Gastroesophageal sphincter (tissue), 4 donors: ENCODE measurements at regions not wholly inside any gene's neighbourhood (a gene's known extent, or its start where the extent isn't known, plus 50 kb on each side); places are given as distances from the start of the nearest gene placed in this dataset.

Experiments
- ATAC-seq: fragments of 150-250 bp; one replicate; pipeline ENCODE4 v1.9.1; 2016; ENCODE audit warnings: mild to moderate bottlenecking, moderate library complexity
- H3K27ac ChIP-seq, 4 donors: fragments of 200-600 bp; sonication (generic) in 3 of 4; 1 replicate in 3 of 4; 2 replicates in 1 of 4; pipeline ENCODE4 v1.5.1; 2016 to 2019
- H3K27me3 ChIP-seq: fragments of 200-600 bp; sonication (generic); one replicate; pipeline ENCODE4 v1.5.1; 2019
- H3K36me3 ChIP-seq, 2 donors: fragments of 200-600 bp; sonication (generic); one replicate each; pipeline ENCODE4 v1.5.1; 2019; ENCODE audit warnings: control low read depth in 1 of 2
- H3K4me1 ChIP-seq, 3 donors: fragments of 200-600 bp; sonication (generic); 1 replicate in 2 of 3; 2 replicates in 1 of 3; pipeline ENCODE4 v1.5.1; 2016 to 2019; ENCODE audit warnings: control low read depth in 2 of 3
- H3K4me3 ChIP-seq, 2 donors: fragments of 200-600 bp; sonication (generic); one replicate each; pipeline ENCODE4 v1.5.1; 2019; ENCODE audit warnings: mild to moderate bottlenecking in 1 of 2, moderate library complexity in 1 of 2
- H3K9me3 ChIP-seq, 3 donors: fragments of 200-600 bp; sonication (generic); one replicate each; pipeline ENCODE4 v1.5.1; 2017 to 2019; ENCODE audit warnings: control low read depth in 2 of 3
- EP300 ChIP-seq: sonication (generic); formaldehyde crosslinking; IDR thresholded peaks from one replicate; pipeline ENCODE4 v1.6.1; 2017; ENCODE audit warnings: antibody characterized with exemption, mild to moderate bottlenecking
- POLR2A ChIP-seq, 2 donors: fragments of 450-650 bp; IDR thresholded peaks; one replicate each; pipeline ENCODE4 v1.6.1; 2017; ENCODE audit warnings: antibody characterized with exemption in 2 of 2, mild to moderate bottlenecking in 2 of 2, moderate library complexity in 1 of 2
- POLR2AphosphoS5 ChIP-seq: sonication (generic); formaldehyde crosslinking; IDR thresholded peaks from one replicate; pipeline ENCODE4 v1.6.1; 2017; ENCODE audit warnings: antibody characterized with exemption
- WGBS, 2 donors: methylation state at CpG; one replicate each; pipeline ENCODE4 v1.1.5; 2018; ENCODE audit warnings: low coverage in 1 of 2; 5-methylcytosine and 5-hydroxymethylcytosine counted together
- TF ChIP-seq, protein P1 (sequence below), 4 experiments: fragments of 200-600 bp in 2 of 4; fragments of 450-650 bp in 2 of 4; sonication (generic) in 1 of 4; IDR thresholded peaks; one replicate each; pipeline ENCODE4 v1.5.1; 2017 to 2019; ENCODE audit warnings: antibody characterized with exemption in 4 of 4, mild to moderate bottlenecking in 2 of 4, moderate library complexity in 2 of 4

DNA sequence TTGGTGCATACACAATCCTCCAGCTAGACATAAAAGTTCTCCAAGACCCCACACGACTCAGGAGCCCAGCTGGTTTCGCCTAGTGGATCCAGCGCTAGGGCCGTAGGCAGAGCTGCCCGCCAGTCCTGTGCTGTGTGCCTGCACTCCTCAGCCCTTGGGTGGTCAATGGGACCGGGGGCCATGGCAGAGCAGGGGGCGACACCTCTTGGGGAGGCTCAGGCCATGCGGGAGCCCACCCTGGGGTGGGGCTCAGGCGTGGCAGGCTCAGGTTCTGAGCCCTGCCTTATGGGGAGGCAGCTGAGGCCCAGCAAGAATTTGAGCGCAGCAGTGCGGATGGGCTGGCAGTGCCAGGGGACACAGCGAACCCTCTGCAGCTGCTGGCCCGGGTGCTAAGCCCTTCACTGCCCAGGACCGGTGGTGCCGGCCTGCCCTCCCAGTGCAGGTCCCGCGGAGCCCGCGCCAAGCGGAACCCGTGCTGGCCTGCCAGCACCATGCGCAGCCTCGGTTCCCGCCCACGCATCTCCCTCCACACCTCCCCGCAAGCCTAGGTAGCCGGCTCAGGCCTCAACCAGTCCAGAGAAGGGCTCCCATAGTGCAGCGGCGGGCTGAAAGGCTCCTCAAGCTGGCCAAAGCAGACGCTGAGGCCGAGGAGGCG is 1566.6 kb upstream of the SLC39A10 start:
- WGBS, 2 donors: 82% methylated on average over 7 of the region's 32 CpGs; no CpG with 5 or more reads in 1 of the 2 donors
- Histone ChIP-seq H3K27ac (no peak overlapping the region), H3K9me3 (no peaks in the 10 kb centered on the region), H3K27me3 (no peaks in the 10 kb centered on the region), H3K36me3 (no peaks in the 10 kb centered on the region), H3K4me1 (no peaks in the 10 kb centered on the region), H3K4me3 (no peak overlapping the region)
- no peak for ATAC-seq
- TF ChIP-seq, protein P1, sequence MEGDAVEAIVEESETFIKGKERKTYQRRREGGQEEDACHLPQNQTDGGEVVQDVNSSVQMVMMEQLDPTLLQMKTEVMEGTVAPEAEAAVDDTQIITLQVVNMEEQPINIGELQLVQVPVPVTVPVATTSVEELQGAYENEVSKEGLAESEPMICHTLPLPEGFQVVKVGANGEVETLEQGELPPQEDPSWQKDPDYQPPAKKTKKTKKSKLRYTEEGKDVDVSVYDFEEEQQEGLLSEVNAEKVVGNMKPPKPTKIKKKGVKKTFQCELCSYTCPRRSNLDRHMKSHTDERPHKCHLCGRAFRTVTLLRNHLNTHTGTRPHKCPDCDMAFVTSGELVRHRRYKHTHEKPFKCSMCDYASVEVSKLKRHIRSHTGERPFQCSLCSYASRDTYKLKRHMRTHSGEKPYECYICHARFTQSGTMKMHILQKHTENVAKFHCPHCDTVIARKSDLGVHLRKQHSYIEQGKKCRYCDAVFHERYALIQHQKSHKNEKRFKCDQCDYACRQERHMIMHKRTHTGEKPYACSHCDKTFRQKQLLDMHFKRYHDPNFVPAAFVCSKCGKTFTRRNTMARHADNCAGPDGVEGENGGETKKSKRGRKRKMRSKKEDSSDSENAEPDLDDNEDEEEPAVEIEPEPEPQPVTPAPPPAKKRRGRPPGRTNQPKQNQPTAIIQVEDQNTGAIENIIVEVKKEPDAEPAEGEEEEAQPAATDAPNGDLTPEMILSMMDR (IDR thresholded peaks at IDR 0.05): no peak
- TF ChIP-seq EP300: no peak
- TF ChIP-seq POLR2A (IDR thresholded peaks at IDR 0.05): no peak
- no peak for TF ChIP-seq POLR2AphosphoS5

DNA sequence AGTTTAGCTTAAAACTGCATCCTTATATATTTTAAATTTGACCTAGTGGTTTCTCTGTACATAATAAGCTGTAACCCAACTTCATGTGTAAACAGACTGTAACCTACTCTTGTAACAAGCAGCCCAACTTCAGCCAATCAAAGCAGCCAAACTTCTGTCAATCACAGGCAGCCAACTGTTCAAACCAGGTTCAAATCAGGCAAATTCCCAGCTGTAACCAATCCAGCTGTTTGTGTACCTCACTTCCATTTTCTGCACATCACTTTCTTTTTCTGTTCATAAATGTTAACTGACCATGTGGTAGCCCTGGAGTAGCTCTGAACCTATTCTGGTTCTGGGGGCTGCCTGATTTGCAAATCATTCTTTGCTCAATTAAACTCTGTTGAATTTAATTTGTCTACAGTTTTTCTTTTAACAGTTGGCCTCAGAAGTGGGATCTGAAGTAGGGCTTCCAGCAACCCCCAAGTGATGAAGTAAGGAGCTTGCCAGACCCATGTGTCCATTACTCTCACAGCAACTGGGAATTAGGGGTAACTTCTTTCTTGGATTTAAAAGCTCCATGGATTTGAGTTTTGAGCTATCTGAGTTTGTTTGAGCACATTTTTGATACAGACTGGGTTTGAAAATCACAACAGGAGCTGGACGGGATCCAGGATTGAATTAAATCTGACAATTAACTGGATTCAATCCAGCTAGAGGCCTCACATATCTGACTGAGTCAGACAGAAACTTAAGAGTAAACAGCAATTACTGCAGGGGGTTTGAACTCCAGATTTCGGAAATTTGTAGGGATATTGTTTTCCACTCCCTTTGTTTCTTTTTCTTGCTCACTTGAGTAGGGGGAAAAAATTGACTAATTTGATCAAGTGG is 1569.7 kb upstream of the SLC39A10 start:
- no peak for ATAC-seq
- H3K4me3 ChIP-seq: no peak overlapping the region
- H3K36me3 ChIP-seq: no peaks in the 10 kb centered on the region
- no peaks in the 10 kb centered on the region for H3K9me3 ChIP-seq
- TF ChIP-seq POLR2AphosphoS5: no peak
- TF ChIP-seq, protein P1 (IDR thresholded peaks at IDR 0.05): no peak
- no peak for TF ChIP-seq POLR2A (IDR thresholded peaks at IDR 0.05)
- TF ChIP-seq EP300: no peak
- WGBS, 2 donors: 57 to 63% methylated on average over 2 of the region's 2 CpGs
- no peaks in the 10 kb centered on the region for H3K4me1 ChIP-seq
- no peak overlapping the region for H3K27ac ChIP-seq
- no peaks in the 10 kb centered on the region for H3K27me3 ChIP-seq

DNA sequence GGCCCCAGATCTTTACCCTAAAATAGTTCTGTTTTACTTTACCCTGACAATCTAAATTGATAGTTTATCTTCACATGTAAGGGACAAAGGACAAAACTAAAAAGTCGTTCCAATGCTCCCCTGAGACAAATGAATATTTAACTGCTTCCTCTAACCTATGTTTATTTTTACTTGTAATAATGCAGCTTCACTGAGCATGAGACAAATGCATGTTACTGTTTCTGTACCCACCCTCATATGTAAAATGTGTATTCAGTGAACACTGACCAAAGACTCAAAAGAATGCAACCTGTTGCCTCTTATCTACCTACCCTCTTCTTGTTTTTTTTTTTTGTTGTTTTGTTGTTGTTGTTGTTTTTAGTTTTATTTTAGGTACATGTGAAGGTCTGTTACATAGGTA is 1570.9 kb upstream of the SLC39A10 start:
- no peaks in the 10 kb centered on the region for H3K9me3 ChIP-seq
- H3K27ac ChIP-seq: no peak overlapping the region
- no peak overlapping the region for H3K4me3 ChIP-seq
- no peaks in the 10 kb centered on the region for H3K36me3 ChIP-seq
- 13 to 27% methylated on average over 1 of the region's 1 CpG for WGBS, 2 donors
- TF ChIP-seq EP300 (no peak), POLR2AphosphoS5 (no peak), POLR2A (IDR thresholded peaks at IDR 0.05) (no peak)
- TF ChIP-seq, protein P1 (IDR thresholded peaks at IDR 0.05): no peak
- ATAC-seq: no peak
- H3K4me1 ChIP-seq: no peaks in the 10 kb centered on the region
- H3K27me3 ChIP-seq: no peaks in the 10 kb centered on the region

DNA sequence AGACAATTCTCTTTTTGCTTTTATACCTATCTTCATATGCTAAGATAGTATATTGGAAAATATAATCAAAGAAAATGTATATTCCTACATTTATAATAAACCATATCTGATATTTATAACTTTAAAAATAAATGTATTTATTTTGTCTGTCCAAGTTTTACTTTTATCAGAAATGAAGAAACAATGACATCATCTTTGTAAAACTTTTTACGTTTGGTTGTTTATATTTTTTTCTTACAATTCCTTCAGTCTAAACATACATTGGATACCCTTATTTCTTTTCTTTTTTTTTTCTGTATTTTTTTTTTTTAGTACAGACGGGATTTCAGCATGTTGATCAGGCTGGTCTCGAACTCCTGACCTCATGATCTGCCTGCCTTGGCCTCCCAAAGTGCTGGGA is 1577.0 kb upstream of the SLC39A10 start:
- Histone ChIP-seq H3K36me3 (no peaks in the 10 kb centered on the region), H3K4me3 (no peak overlapping the region), H3K27me3 (no peaks in the 10 kb centered on the region), H3K27ac (no peak overlapping the region), H3K4me1 (no peaks in the 10 kb centered on the region), H3K9me3 (no peaks in the 10 kb centered on the region)
- ATAC-seq: no peak
- TF ChIP-seq POLR2AphosphoS5 (no peak), POLR2A (IDR thresholded peaks at IDR 0.05) (no peak), EP300 (no peak)
- TF ChIP-seq, protein P1 (IDR thresholded peaks at IDR 0.05): no peak
- WGBS, 2 donors: 44 to 57% methylated on average over 1 to 3 of the region's 3 CpGs

DNA sequence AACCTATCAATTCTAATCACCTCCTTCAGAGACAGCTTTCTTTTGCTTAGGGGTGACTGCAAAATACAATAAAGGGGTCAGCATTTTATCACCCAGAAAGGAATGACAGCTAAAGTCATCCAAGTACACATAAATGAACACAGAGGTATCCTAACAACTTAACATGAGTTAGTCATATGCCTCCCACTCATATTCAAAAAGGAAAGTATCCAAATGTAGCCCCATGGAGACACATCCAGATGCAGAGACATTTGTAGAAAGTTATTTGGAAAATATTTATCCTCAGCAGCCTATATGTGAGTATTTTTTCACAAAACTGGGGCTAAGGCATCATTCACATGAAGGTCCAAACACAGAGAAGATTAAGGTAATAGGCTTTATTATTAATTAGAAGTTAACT is 1579.7 kb upstream of the SLC39A10 start:
- ATAC-seq: no peak
- TF ChIP-seq, protein P1 (IDR thresholded peaks at IDR 0.05): no peak
- TF ChIP-seq POLR2A (IDR thresholded peaks at IDR 0.05) (no peak), POLR2AphosphoS5 (no peak)
- Histone ChIP-seq H3K36me3 (no peaks in the 10 kb centered on the region), H3K27me3 (no peaks in the 10 kb centered on the region), H3K4me1 (no peaks in the 10 kb centered on the region), H3K4me3 (no peak overlapping the region), H3K27ac (no peak overlapping the region), H3K9me3 (peaks cover 0 to 5% (median 0%) of the 10 kb centered on the region in 3 donors)
